Ascending aorta (tissue), 2 donors: ENCODE measurements at regions not wholly inside any gene's neighbourhood (a gene's known extent, or its start where the extent isn't known, plus 50 kb on each side); places are given as distances from the start of the nearest gene placed in this dataset.

ENCODE experiments used
- DNase-seq, 2 donors: peaks; one replicate each; pipeline ENCODE4 v3.0.0-alpha.2; 2019; ENCODE audit warnings: low spot score in 2 of 2
- H3K27ac ChIP-seq, 2 donors: fragments of 200-600 bp; sonication (generic); one replicate each; pipeline ENCODE4 v1.5.1; 2016 to 2017; ENCODE audit warnings: mild to moderate bottlenecking in 1 of 2
- H3K27me3 ChIP-seq: fragments of 200-600 bp; sonication (generic); one replicate; pipeline ENCODE4 v1.5.1; 2017
- H3K36me3 ChIP-seq, 2 donors: fragments of 200-600 bp; sonication (generic); one replicate each; pipeline ENCODE4 v1.5.1; 2016
- H3K4me1 ChIP-seq, 2 donors: fragments of 200-600 bp; sonication (generic); one replicate each; pipeline ENCODE4 v1.5.1; 2016 to 2017; ENCODE audit warnings: mild to moderate bottlenecking in 1 of 2
- H3K4me3 ChIP-seq, 2 donors: fragments of 200-600 bp; sonication (generic); one replicate each; pipeline ENCODE4 v1.5.1; 2016 to 2017; ENCODE audit warnings: mild to moderate bottlenecking in 1 of 2
- H3K9me3 ChIP-seq, 2 donors: fragments of 200-600 bp; sonication (generic); one replicate each; pipeline ENCODE4 v1.5.1; 2016
- CTCF ChIP-seq, 3 experiments: fragments of 200-600 bp in 2 of 3; fragments of 450-650 bp in 1 of 3; sonication (generic) in 2 of 3; IDR thresholded peaks; one replicate each; pipeline ENCODE4 v1.5.1; 2016 to 2019; ENCODE audit warnings: antibody characterized with exemption in 3 of 3, mild to moderate bottlenecking in 1 of 3, moderate library complexity in 1 of 3
- intact Hi-C: fragments of 100-400 bp; cut with DNase I; formaldehyde crosslinking; loops from one replicate; pipeline ENCODE4 v1.15.1; 2023

GRCh38 chr13:44293374-44293773 is 80.2 kb upstream of the SERP2 start:
- peak in 1 of 2 donors; percentile 42 for DNase-seq
- peak overlapping the region; percentile 44 to 69 for H3K27ac ChIP-seq
- peaks cover 3 to 27% of the 10 kb centered on the region in 2 donors for H3K4me1 ChIP-seq

GRCh38 chr13:44293908-44294735 is 79.5 kb upstream of the SERP2 start:
- no peak for TF ChIP-seq CTCF (IDR thresholded peaks at IDR 0.05)
- peaks cover 3 to 24% of the 10 kb centered on the region in 2 donors for H3K4me1 ChIP-seq
- no peaks in the 10 kb centered on the region for H3K9me3 ChIP-seq
- H3K27me3 ChIP-seq, result no peaks in the 10 kb centered on the region
- intact Hi-C loops, result no loop called here
- peak in 1 of 2 donors; percentile 49 for DNase-seq
- H3K4me3 ChIP-seq, result no peak overlapping the region
- peak overlapping the region; percentile 44 to 69 for H3K27ac ChIP-seq
- H3K36me3 ChIP-seq, result no peaks in the 10 kb centered on the region

More at GRCh38 chr13:44293374-44293773, 80.2 kb upstream of the SERP2 start:
- Histone ChIP-seq H3K36me3 (no peaks in the 10 kb centered on the region), H3K4me3 (no peak overlapping the region), H3K9me3 (no peaks in the 10 kb centered on the region), H3K27me3 (no peaks in the 10 kb centered on the region)
- intact Hi-C loops, result no loop called here
- no peak for TF ChIP-seq CTCF (IDR thresholded peaks at IDR 0.05)

- peak in 1 of 2 donors; percentile 3 for DNase-seq
- intact Hi-C loops, result no loop called here
- H3K4me1 ChIP-seq, result peaks cover 3 to 24% of the 10 kb centered on the region in 2 donors
- no peaks in the 10 kb centered on the region for H3K36me3 ChIP-seq
- H3K27me3 ChIP-seq, result no peaks in the 10 kb centered on the region
- no peak overlapping the region for H3K4me3 ChIP-seq
- no peaks in the 10 kb centered on the region for H3K9me3 ChIP-seq
- no peak for TF ChIP-seq CTCF (IDR thresholded peaks at IDR 0.05)
- H3K27ac ChIP-seq, result peak overlapping the region in 1 of 2 donors; percentile 17
These were observed 78.7 kb upstream of the SERP2 start for GRCh38 chr13:44294876-44295275.

- H3K27me3 ChIP-seq, result no peaks in the 10 kb centered on the region
- H3K36me3 ChIP-seq, result no peaks in the 10 kb centered on the region
- no peak for DNase-seq
- H3K4me3 ChIP-seq, result no peak overlapping the region
- intact Hi-C loops, result no loop called here
- H3K9me3 ChIP-seq, result no peaks in the 10 kb centered on the region
- TF ChIP-seq CTCF (IDR thresholded peaks at IDR 0.05), result no peak
- H3K4me1 ChIP-seq, result peaks cover 10 to 39% of the 10 kb centered on the region in 2 donors
- peak overlapping the region in 1 of 2 donors; percentile 32 for H3K27ac ChIP-seq
These were observed 76.8 kb upstream of the SERP2 start for GRCh38 chr13:44296856-44297255.

- no peaks in the 10 kb centered on the region for H3K36me3 ChIP-seq
- no peak for DNase-seq
- intact Hi-C loops, result no loop called here
- no peak overlapping the region for H3K4me3 ChIP-seq
- no peaks in the 10 kb centered on the region for H3K27me3 ChIP-seq
- H3K4me1 ChIP-seq, result peaks cover 21 to 46% of the 10 kb centered on the region in 2 donors
- H3K9me3 ChIP-seq, result no peaks in the 10 kb centered on the region
- TF ChIP-seq CTCF (IDR thresholded peaks at IDR 0.05), result no peak
- no peak overlapping the region for H3K27ac ChIP-seq
These were observed 75.3 kb upstream of the SERP2 start for GRCh38 chr13:44298314-44298713.
